ENCODE measurements at regions not wholly inside any gene's neighbourhood (a gene's known extent, or its start where the extent isn't known, plus 50 kb on each side); places are given as distances from the start of the nearest gene placed in this dataset.

DNA sequence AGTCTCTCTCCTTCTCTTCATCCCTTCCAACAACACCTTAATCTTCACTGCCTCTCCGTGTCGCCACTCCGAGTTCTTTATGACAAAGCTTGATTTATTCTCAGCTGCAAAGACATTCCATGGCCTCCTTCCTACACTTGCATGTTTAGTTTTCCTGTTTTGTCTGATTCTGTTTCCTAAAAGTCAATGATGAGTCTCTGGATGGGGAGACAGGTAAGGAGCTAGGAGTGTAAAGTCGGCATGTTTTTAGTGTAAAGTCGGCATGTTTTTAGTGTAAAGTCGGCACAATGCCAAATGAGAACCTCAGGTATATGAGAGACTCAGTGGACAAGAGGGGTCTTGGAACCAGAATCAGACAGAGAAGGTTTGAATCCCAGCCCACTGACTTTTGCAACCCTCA, 362.3 kb upstream of the EEF2KMT start:
- TF ChIP-seq, protein P1, sequence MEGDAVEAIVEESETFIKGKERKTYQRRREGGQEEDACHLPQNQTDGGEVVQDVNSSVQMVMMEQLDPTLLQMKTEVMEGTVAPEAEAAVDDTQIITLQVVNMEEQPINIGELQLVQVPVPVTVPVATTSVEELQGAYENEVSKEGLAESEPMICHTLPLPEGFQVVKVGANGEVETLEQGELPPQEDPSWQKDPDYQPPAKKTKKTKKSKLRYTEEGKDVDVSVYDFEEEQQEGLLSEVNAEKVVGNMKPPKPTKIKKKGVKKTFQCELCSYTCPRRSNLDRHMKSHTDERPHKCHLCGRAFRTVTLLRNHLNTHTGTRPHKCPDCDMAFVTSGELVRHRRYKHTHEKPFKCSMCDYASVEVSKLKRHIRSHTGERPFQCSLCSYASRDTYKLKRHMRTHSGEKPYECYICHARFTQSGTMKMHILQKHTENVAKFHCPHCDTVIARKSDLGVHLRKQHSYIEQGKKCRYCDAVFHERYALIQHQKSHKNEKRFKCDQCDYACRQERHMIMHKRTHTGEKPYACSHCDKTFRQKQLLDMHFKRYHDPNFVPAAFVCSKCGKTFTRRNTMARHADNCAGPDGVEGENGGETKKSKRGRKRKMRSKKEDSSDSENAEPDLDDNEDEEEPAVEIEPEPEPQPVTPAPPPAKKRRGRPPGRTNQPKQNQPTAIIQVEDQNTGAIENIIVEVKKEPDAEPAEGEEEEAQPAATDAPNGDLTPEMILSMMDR (IDR thresholded peaks at IDR 0.05): no peak
- no peak for TF ChIP-seq POLR2A (IDR thresholded peaks at IDR 0.05)
